ENCODE measurements at regions not wholly inside any gene's neighbourhood (a gene's known extent, or its start where the extent isn't known, plus 50 kb on each side); places are given as distances from the start of the nearest gene placed in this dataset.
"Not testable (repeated sequence)": the region's sequence is repeated elsewhere in the genome, so short reads cannot be mapped to it uniquely, and the experiment has no call there.

GRCh38 chr12:111245701-111246476 lies 123.0 kb downstream of the PHETA1 start (continued):
- TF ChIP-seq ZBTB21 (CRISPR knock-in tag; IDR thresholded peaks at IDR 0.05; ENCODE audit: borderline replicate concordance) (no peak), SOX15 (CRISPR knock-in tag; IDR thresholded peaks at IDR 0.05) (no peak), TEAD4 (CRISPR knock-in tag; IDR thresholded peaks at IDR 0.05) (no peak)

DNA sequence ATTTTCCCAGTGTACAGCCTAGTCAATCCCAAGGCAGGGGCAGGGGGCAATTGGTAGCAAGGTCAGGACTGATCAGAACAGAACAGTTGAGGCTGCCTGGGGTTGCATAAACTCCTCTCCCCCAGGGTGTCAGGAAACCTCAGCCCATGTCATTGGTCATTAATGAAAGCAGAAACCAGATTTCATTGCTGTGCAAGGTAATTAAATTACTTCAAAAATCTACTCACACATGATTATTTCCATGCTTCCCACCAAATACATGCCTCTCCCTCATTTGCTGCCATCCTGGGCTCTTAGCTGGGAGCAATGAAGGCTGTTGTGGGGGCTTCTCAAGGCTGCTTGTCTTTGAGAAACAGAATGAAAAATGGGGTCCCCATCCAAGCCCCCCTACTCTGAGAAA lies 124.2 kb downstream of the PHETA1 start:
- no peak for TF ChIP-seq NR2C2 (CRISPR knock-in tag; IDR thresholded peaks at IDR 0.05)
- no peak for TF ChIP-seq ZNF138 (CRISPR knock-in tag; conservative IDR thresholded peaks at IDR 0.05)
- TF ChIP-seq ZNF263 (CRISPR knock-in tag; IDR thresholded peaks at IDR 0.05; ENCODE audit: low read depth): no peak
- TF ChIP-seq TEAD1 (CRISPR knock-in tag; IDR thresholded peaks at IDR 0.05): no peak
- no peak for ATAC-seq
- no peak for DNase-seq (ENCODE audit: low spot score)
- peaks cover 8% of the 10 kb centered on the region; the same call in 1 of the 2 replicates for H3K36me3 Mint-ChIP-seq
- ChIA-PET POLR2A (no interaction called here), CTCF (no interaction called here)
- no peak overlapping the region for H3K27ac Mint-ChIP-seq
- H3K9me3 Mint-ChIP-seq: peaks cover 18% of the 10 kb centered on the region
- H3K4me1 Mint-ChIP-seq: no peaks in the 10 kb centered on the region
- H3K4me3 Mint-ChIP-seq: no peak overlapping the region
- H3K27me3 Mint-ChIP-seq (ENCODE audit: low read depth): peaks cover 7% of the 10 kb centered on the region; the same call in 1 of the 2 replicates

DNA sequence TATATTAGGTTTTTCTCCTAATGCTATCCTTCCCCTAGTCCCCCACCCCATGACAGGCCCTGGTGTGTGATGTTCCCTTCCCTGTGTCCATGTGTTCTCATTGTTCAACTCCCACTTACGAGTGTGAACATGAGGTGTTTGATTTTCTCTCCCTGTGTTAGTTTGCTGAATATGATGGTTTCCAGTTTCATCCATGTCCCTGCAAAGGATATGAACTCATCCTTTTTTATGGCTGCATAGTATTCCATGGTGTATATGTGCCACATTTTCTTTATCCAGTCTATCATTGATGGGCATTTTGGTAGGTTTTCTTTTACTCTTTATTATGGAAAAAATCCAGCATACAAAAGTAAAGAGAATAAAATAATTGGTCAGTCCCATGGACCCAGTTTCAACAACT lies 126.1 kb downstream of the PHETA1 start:
- H3K4me3 Mint-ChIP-seq; H3K4me1 Mint-ChIP-seq; POLR2A ChIA-PET; CTCF ChIA-PET; H3K27me3 Mint-ChIP-seq (ENCODE audit: low read depth); H3K27ac Mint-ChIP-seq; DNase-seq (ENCODE audit: low spot score); ATAC-seq; H3K36me3 Mint-ChIP-seq: not testable (repeated sequence)
- peaks cover 18% of the 10 kb centered on the region for H3K9me3 Mint-ChIP-seq

- POLR2A ChIA-PET: no interaction called here
- TF ChIP-seq KAT7 (CRISPR knock-in tag; IDR thresholded peaks at IDR 0.05; ENCODE audit: borderline replicate concordance): no peak
- TF ChIP-seq ZNF416 (CRISPR knock-in tag; IDR thresholded peaks at IDR 0.05): no peak
- TF ChIP-seq HMGXB4 (CRISPR knock-in tag; IDR thresholded peaks at IDR 0.05): no peak
- TF ChIP-seq, protein P1, sequence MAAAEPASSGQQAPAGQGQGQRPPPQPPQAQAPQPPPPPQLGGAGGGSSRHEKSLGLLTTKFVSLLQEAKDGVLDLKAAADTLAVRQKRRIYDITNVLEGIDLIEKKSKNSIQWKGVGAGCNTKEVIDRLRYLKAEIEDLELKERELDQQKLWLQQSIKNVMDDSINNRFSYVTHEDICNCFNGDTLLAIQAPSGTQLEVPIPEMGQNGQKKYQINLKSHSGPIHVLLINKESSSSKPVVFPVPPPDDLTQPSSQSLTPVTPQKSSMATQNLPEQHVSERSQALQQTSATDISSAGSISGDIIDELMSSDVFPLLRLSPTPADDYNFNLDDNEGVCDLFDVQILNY (CRISPR knock-in tag; IDR thresholded peaks at IDR 0.05): no peak
- no peak for TF ChIP-seq CTCF (IDR thresholded peaks at IDR 0.05)
- no peak for TF ChIP-seq ZNF512 (CRISPR knock-in tag; IDR thresholded peaks at IDR 0.05; ENCODE audit: borderline replicate concordance)
- no peak for TF ChIP-seq USF2 (CRISPR knock-in tag; IDR thresholded peaks at IDR 0.05)
- TF ChIP-seq, protein P2, sequence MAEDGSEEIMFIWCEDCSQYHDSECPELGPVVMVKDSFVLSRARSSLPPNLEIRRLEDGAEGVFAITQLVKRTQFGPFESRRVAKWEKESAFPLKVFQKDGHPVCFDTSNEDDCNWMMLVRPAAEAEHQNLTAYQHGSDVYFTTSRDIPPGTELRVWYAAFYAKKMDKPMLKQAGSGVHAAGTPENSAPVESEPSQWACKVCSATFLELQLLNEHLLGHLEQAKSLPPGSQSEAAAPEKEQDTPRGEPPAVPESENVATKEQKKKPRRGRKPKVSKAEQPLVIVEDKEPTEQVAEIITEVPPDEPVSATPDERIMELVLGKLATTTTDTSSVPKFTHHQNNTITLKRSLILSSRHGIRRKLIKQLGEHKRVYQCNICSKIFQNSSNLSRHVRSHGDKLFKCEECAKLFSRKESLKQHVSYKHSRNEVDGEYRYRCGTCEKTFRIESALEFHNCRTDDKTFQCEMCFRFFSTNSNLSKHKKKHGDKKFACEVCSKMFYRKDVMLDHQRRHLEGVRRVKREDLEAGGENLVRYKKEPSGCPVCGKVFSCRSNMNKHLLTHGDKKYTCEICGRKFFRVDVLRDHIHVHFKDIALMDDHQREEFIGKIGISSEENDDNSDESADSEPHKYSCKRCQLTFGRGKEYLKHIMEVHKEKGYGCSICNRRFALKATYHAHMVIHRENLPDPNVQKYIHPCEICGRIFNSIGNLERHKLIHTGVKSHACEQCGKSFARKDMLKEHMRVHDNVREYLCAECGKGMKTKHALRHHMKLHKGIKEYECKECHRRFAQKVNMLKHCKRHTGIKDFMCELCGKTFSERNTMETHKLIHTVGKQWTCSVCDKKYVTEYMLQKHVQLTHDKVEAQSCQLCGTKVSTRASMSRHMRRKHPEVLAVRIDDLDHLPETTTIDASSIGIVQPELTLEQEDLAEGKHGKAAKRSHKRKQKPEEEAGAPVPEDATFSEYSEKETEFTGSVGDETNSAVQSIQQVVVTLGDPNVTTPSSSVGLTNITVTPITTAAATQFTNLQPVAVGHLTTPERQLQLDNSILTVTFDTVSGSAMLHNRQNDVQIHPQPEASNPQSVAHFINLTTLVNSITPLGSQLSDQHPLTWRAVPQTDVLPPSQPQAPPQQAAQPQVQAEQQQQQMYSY (CRISPR knock-in tag; IDR thresholded peaks at IDR 0.05): no peak
- TF ChIP-seq ELF4 (CRISPR knock-in tag; IDR thresholded peaks at IDR 0.05; ENCODE audit: low read depth): no peak
- TF ChIP-seq, protein P3, sequence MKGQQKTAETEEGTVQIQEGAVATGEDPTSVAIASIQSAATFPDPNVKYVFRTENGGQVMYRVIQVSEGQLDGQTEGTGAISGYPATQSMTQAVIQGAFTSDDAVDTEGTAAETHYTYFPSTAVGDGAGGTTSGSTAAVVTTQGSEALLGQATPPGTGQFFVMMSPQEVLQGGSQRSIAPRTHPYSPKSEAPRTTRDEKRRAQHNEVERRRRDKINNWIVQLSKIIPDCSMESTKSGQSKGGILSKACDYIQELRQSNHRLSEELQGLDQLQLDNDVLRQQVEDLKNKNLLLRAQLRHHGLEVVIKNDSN (CRISPR knock-in tag; IDR thresholded peaks at IDR 0.05): no peak
Measured at GRCh38 chr12:111242184-111242583, 126.7 kb downstream of the PHETA1 start.

More at GRCh38 chr12:111242184-111242583, 126.7 kb downstream of the PHETA1 start:
- Mint-ChIP-seq H3K27ac (no peak overlapping the region), H3K27me3 (ENCODE audit: low read depth) (peaks cover 11% of the 10 kb centered on the region), H3K4me1 (no peaks in the 10 kb centered on the region), H3K9me3 (peaks cover 18% of the 10 kb centered on the region), H3K4me3 (no peak overlapping the region), H3K36me3 (peaks cover 8% of the 10 kb centered on the region; the same call in 1 of the 2 replicates)
- CTCF ChIA-PET: no interaction called here
- DNase-seq (ENCODE audit: low spot score) (no peak), ATAC-seq (no peak)
